Esophagus muscularis mucosa (tissue), 4 donors: ENCODE measurements at regions not wholly inside any gene's neighbourhood (a gene's known extent, or its start where the extent isn't known, plus 50 kb on each side); places are given as distances from the start of the nearest gene placed in this dataset.

Experiments used
- EP300 ChIP-seq: sonication (generic); formaldehyde crosslinking; IDR thresholded peaks from one replicate; pipeline ENCODE4 v1.6.1; 2017; ENCODE audit warnings: antibody characterized with exemption
- POLR2A ChIP-seq: fragments of 450-650 bp; IDR thresholded peaks from one replicate; pipeline ENCODE4 v1.6.1; 2017; ENCODE audit warnings: antibody characterized with exemption, moderate library complexity, mild to moderate bottlenecking, low read depth
- POLR2AphosphoS5 ChIP-seq, 2 donors: sonication (generic); formaldehyde crosslinking; IDR thresholded peaks; one replicate each; pipeline ENCODE4 v1.6.1; 2017; ENCODE audit warnings: antibody characterized with exemption in 2 of 2
- TF ChIP-seq, protein P1 (sequence below), 3 experiments: fragments of 200-600 bp in 2 of 3; fragments of 450-650 bp in 1 of 3; sonication (generic) in 2 of 3; IDR thresholded peaks; one replicate each; pipeline ENCODE4 v1.5.1; 2017 to 2019; ENCODE audit warnings: antibody characterized with exemption in 3 of 3, mild to moderate bottlenecking in 2 of 3, moderate library complexity in 1 of 3

DNA sequence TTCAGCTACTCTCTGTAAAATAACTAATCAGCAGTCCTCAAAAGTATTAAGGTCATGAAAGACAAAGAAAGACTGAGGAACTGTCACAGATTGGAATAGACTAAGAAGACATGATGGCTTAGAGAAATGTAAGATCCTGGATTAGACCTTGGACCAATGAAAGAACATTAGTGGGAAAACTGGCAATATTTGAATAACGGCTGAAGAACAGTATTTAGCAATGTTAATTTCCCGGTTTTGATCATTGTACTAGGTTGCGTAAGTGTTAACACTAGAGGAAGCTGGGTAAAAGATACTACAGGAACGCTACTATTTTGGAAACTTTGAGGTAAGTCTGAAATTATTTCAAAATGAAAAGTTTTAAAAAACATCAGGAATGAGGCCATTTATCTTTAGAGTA, 98.8 kb upstream of the RESF1 start:
- TF ChIP-seq, protein P1, sequence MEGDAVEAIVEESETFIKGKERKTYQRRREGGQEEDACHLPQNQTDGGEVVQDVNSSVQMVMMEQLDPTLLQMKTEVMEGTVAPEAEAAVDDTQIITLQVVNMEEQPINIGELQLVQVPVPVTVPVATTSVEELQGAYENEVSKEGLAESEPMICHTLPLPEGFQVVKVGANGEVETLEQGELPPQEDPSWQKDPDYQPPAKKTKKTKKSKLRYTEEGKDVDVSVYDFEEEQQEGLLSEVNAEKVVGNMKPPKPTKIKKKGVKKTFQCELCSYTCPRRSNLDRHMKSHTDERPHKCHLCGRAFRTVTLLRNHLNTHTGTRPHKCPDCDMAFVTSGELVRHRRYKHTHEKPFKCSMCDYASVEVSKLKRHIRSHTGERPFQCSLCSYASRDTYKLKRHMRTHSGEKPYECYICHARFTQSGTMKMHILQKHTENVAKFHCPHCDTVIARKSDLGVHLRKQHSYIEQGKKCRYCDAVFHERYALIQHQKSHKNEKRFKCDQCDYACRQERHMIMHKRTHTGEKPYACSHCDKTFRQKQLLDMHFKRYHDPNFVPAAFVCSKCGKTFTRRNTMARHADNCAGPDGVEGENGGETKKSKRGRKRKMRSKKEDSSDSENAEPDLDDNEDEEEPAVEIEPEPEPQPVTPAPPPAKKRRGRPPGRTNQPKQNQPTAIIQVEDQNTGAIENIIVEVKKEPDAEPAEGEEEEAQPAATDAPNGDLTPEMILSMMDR (IDR thresholded peaks at IDR 0.05): no peak
- no peak for TF ChIP-seq POLR2A
- no peak for TF ChIP-seq EP300
- TF ChIP-seq POLR2AphosphoS5 (IDR thresholded peaks at IDR 0.05): no peak
